ENCODE measurements at regions not wholly inside any gene's neighbourhood (a gene's known extent, or its start where the extent isn't known, plus 50 kb on each side); places are given as distances from the start of the nearest gene placed in this dataset.

GRCh38 chr5:86523718-86524117 lies 94.0 kb upstream of the COX7C start:
- no peak overlapping the region for H3K27ac ChIP-seq
- TF ChIP-seq, protein P1, sequence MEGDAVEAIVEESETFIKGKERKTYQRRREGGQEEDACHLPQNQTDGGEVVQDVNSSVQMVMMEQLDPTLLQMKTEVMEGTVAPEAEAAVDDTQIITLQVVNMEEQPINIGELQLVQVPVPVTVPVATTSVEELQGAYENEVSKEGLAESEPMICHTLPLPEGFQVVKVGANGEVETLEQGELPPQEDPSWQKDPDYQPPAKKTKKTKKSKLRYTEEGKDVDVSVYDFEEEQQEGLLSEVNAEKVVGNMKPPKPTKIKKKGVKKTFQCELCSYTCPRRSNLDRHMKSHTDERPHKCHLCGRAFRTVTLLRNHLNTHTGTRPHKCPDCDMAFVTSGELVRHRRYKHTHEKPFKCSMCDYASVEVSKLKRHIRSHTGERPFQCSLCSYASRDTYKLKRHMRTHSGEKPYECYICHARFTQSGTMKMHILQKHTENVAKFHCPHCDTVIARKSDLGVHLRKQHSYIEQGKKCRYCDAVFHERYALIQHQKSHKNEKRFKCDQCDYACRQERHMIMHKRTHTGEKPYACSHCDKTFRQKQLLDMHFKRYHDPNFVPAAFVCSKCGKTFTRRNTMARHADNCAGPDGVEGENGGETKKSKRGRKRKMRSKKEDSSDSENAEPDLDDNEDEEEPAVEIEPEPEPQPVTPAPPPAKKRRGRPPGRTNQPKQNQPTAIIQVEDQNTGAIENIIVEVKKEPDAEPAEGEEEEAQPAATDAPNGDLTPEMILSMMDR (conservative IDR thresholded peaks at IDR 0.05) = no peak

- H3K27ac ChIP-seq = no peak overlapping the region
- TF ChIP-seq, protein P1 (conservative IDR thresholded peaks at IDR 0.05) = no peak
These were observed 92.1 kb upstream of the COX7C start for GRCh38 chr5:86525622-86526021.

DNA sequence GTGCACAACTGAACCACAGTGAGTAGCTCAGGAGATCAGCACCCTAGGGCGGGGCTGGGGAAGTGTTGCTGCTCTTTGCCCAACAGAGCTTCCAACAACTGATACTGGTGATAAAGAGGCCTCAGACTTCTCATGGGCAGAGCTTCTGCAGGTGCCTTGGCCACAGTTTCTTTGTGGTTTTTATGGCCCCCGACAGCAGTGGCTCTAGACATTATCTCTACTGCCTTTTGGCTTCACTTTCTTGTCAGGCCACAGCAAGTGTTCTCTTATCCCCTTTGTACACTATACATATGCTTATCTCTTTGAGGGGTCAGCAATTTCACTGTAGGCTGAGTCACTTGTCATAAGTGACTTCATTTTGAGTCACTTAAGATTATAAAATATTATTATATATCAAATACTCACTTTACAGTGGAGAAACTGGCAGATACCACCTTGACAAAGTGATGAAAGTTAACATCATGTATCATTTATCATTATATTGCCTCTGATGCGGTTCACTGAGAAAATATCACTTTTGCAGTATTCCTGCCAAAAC lies 90.9 kb upstream of the COX7C start:
- TF ChIP-seq, protein P1 (conservative IDR thresholded peaks at IDR 0.05) = no peak
- H3K27ac ChIP-seq = no peak overlapping the region

DNA sequence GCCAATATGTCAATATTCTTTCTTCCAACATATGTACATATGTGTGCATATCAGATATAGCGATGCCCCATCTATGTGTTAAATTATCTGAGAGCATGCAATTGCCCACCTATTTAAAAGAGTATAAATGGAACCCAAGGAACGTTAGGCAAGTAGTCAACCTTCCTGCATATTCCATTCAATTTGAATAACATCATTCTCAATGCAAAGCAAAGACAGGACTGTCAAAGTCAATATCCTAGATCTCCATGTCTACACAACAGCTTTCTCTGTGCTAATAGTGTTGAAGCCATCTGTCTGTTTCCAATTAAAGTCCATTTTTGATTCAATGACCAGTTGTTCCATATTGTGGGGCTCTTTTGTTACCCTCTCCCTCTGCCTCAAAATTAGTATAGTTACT lies 85.3 kb upstream of the COX7C start:
- TF ChIP-seq, protein P1 (conservative IDR thresholded peaks at IDR 0.05) = no peak
- no peak overlapping the region for H3K27ac ChIP-seq

DNA sequence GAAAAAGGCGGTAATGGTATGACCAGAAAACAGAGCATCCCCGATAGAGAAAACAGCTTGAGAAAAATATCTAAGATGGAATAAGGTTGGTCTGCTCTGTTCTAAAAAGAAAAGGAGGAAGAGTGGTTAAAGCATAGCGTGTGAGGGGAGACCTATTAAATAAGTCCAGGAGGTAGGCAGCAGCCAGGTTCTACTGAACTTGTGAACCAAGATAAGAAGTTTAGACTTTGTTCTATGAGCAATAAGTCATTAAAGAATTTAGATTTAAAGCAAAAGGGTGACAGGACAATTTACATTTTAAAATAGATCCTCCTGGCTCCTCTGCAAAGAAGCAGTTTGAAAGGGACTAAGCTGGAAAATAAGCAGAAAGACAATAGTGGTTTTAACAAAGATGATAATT lies 81.3 kb upstream of the COX7C start:
- TF ChIP-seq, protein P1 (conservative IDR thresholded peaks at IDR 0.05) = no peak
- H3K27ac ChIP-seq = no peak overlapping the region

DNA sequence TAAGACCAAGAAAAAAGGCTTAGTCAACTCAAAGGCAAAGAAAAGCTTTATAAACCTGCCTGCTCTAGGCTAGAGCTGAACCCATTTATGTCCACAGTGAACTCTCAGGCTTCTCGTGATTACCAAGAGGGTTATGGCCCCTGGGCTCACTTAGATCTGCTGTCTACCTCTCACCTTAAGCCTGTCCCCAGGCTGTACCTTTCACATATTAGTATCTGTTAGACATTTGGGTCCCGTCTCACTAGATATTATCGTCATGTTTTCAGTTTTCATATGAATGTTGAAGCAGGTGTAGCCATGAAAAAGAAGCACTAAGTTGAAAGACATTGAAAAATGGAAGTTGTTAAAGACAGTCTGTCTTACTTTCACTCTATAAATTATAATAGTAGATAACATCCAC lies 75.2 kb upstream of the COX7C start:
- H3K27ac ChIP-seq = no peak overlapping the region
- TF ChIP-seq, protein P1 (conservative IDR thresholded peaks at IDR 0.05) = no peak

DNA sequence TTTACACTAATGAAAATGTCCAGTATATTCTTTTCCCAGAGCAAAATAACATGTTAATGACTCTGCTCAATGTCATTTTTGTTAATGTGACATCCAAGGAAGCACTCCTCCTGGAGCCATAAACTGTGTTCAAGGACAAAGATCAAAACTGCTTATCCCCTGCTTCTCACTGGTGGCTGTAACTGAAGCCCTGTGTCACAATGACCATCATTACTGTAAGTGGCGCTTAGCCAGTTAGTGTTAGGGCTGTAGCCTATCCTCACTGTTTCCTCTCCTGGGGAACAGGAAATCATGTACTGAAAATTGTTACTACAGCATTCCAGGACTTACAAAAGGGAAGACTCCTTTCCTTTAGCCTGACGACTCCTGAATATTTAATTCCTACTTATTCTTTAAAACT lies 71.7 kb upstream of the COX7C start:
- TF ChIP-seq, protein P1 (conservative IDR thresholded peaks at IDR 0.05) = no peak
- H3K27ac ChIP-seq = no peak overlapping the region

All from VCaP (cell line).